ENCODE measurements at regions not wholly inside any gene's neighbourhood (a gene's known extent, or its start where the extent isn't known, plus 50 kb on each side); places are given as distances from the start of the nearest gene placed in this dataset.

GRCh38 chr10:126730856-126731609 lies 60.5 kb upstream of the C10orf90 start:
- no peak overlapping the region for H3K4me2 ChIP-seq (ENCODE audit: extremely low read depth, insufficient read depth, low read length)
- no peaks in the 10 kb centered on the region for H3K36me3 ChIP-seq (ENCODE audit: control insufficient read depth, insufficient read depth, low read length)
- H3K4me1 ChIP-seq (ENCODE audit: control insufficient read depth, extremely low read depth, insufficient read depth, low read length) = no peaks in the 10 kb centered on the region
- no peak for TF ChIP-seq EZH2 (IDR thresholded peaks at IDR 0.05; ENCODE audit: low read length, missing control alignments)
- no peak for TF ChIP-seq CTCF (conservative IDR thresholded peaks at IDR 0.05 in 1 of 2, IDR thresholded peaks at IDR 0.05 in 1 of 2; ENCODE audit: low read depth in 1 of 2, low read length in 2 of 2)
- H3K79me2 ChIP-seq (ENCODE audit: control insufficient read depth, insufficient read depth, low read length) = no peaks in the 10 kb centered on the region
- no peak overlapping the region for H3K27ac ChIP-seq (ENCODE audit: insufficient read depth, low read length)
- no peaks in the 10 kb centered on the region for H4K20me1 ChIP-seq (ENCODE audit: control insufficient read depth, extremely low read depth, insufficient read depth, low read length)
- H3K4me3 ChIP-seq (replicated peaks in 1 of 4; ENCODE audit: control extremely low read depth in 1 of 4, insufficient read depth in 1 of 4, low read depth in 3 of 4, low read length in 4 of 4) = no peak overlapping the region
- no peaks in the 10 kb centered on the region for H3K9me3 ChIP-seq (ENCODE audit: control insufficient read depth, insufficient read depth, low read depth, low read length)
- no peak overlapping the region for H3K9ac ChIP-seq (ENCODE audit: insufficient read depth, low read length)
- DNase-seq (ENCODE audit: low read depth in 2 of 2) = no peak
- no peaks in the 10 kb centered on the region for H3K27me3 ChIP-seq (ENCODE audit: control insufficient read depth, insufficient read depth, low read length)
- no peak overlapping the region for H2AFZ ChIP-seq (ENCODE audit: low read length)

GRCh38 chr10:126731610-126731990 lies 61.1 kb upstream of the C10orf90 start:
- Histone ChIP-seq H3K79me2 (ENCODE audit: control insufficient read depth, insufficient read depth, low read length) (no peaks in the 10 kb centered on the region), H3K36me3 (ENCODE audit: control insufficient read depth, insufficient read depth, low read length) (no peaks in the 10 kb centered on the region), H4K20me1 (ENCODE audit: control insufficient read depth, extremely low read depth, insufficient read depth, low read length) (no peaks in the 10 kb centered on the region), H2AFZ (ENCODE audit: low read length) (no peak overlapping the region), H3K4me2 (ENCODE audit: extremely low read depth, insufficient read depth, low read length) (no peak overlapping the region), H3K9me3 (ENCODE audit: control insufficient read depth, insufficient read depth, low read depth, low read length) (no peaks in the 10 kb centered on the region), H3K4me3 (replicated peaks in 1 of 4; ENCODE audit: control extremely low read depth in 1 of 4, insufficient read depth in 1 of 4, low read depth in 3 of 4, low read length in 4 of 4) (no peak overlapping the region), H3K4me1 (ENCODE audit: control insufficient read depth, extremely low read depth, insufficient read depth, low read length) (no peaks in the 10 kb centered on the region), H3K9ac (ENCODE audit: insufficient read depth, low read length) (no peak overlapping the region), H3K27me3 (ENCODE audit: control insufficient read depth, insufficient read depth, low read length) (no peaks in the 10 kb centered on the region), H3K27ac (ENCODE audit: insufficient read depth, low read length) (no peak overlapping the region)
- TF ChIP-seq EZH2 (IDR thresholded peaks at IDR 0.05; ENCODE audit: low read length, missing control alignments) (no peak), CTCF (conservative IDR thresholded peaks at IDR 0.05 in 1 of 2, IDR thresholded peaks at IDR 0.05 in 1 of 2; ENCODE audit: low read depth in 1 of 2, low read length in 2 of 2) (no peak)
- peak in 1 of 2 donors; percentile 63 for DNase-seq (ENCODE audit: low read depth in 2 of 2)

- Histone ChIP-seq H3K27ac (ENCODE audit: insufficient read depth, low read length) (no peak overlapping the region), H3K27me3 (ENCODE audit: control insufficient read depth, insufficient read depth, low read length) (no peaks in the 10 kb centered on the region), H2AFZ (ENCODE audit: low read length) (no peak overlapping the region), H3K9me3 (ENCODE audit: control insufficient read depth, insufficient read depth, low read depth, low read length) (no peaks in the 10 kb centered on the region), H3K4me1 (ENCODE audit: control insufficient read depth, extremely low read depth, insufficient read depth, low read length) (no peaks in the 10 kb centered on the region), H3K9ac (ENCODE audit: insufficient read depth, low read length) (no peak overlapping the region), H3K4me2 (ENCODE audit: extremely low read depth, insufficient read depth, low read length) (no peak overlapping the region), H3K79me2 (ENCODE audit: control insufficient read depth, insufficient read depth, low read length) (no peaks in the 10 kb centered on the region), H3K36me3 (ENCODE audit: control insufficient read depth, insufficient read depth, low read length) (no peaks in the 10 kb centered on the region), H3K4me3 (replicated peaks in 1 of 4; ENCODE audit: control extremely low read depth in 1 of 4, insufficient read depth in 1 of 4, low read depth in 3 of 4, low read length in 4 of 4) (no peak overlapping the region), H4K20me1 (ENCODE audit: control insufficient read depth, extremely low read depth, insufficient read depth, low read length) (no peaks in the 10 kb centered on the region)
- no peak for TF ChIP-seq CTCF (conservative IDR thresholded peaks at IDR 0.05 in 1 of 2, IDR thresholded peaks at IDR 0.05 in 1 of 2; ENCODE audit: low read depth in 1 of 2, low read length in 2 of 2)
- TF ChIP-seq EZH2 (IDR thresholded peaks at IDR 0.05; ENCODE audit: low read length, missing control alignments) = no peak
- no peak for DNase-seq (ENCODE audit: low read depth in 2 of 2)
Measured at GRCh38 chr10:126732308-126732707, 61.8 kb upstream of the C10orf90 start.

Data from fibroblast of lung (primary cell).